CD4-positive, alpha-beta T cell (primary cell): ENCODE measurements at regions not wholly inside any gene's neighbourhood (a gene's known extent, or its start where the extent isn't known, plus 50 kb on each side); places are given as distances from the start of the nearest gene placed in this dataset.
"Not testable (repeated sequence)": the region's sequence is repeated elsewhere in the genome, so short reads cannot be mapped to it uniquely, and the experiment has no call there.

Experiments
- ATAC-seq: fragments of 200-7000 bp; cut with Tn5 transposase; one replicate; pipeline ENCODE4 v1.10.0; 2022; ENCODE audit warnings: mild to moderate bottlenecking; ENCODE audit not compliant: poor library complexity
- CTCF ChIA-PET: fragments of 350-600 bp; sonication (Branson Sonifier 250); formaldehyde crosslinking; loops from one replicate; lab custom pipeline; 2021; ENCODE audit warnings: antibody characterized with exemption, inconsistent platforms; lab: Charles Lee
- POLR2A ChIA-PET: fragments of 350-600 bp; sonication (Branson Sonifier 250); formaldehyde crosslinking; loops from one replicate; lab custom pipeline; 2021; ENCODE audit warnings: antibody characterized with exemption, inconsistent platforms; lab: Charles Lee
- DNase-seq, 14 experiments: peaks; one replicate each; pipeline ENCODE4 v3.0.0-alpha.2; 2013 to 2020; ENCODE audit warnings: mixed read lengths in 2 of 14
- H3K27ac ChIP-seq, 2 donors: one replicate each; pipeline versions ENCODE4 v1.5.1 to v1.7.0; 2013; ENCODE audit warnings: low read length in 2 of 2, low read depth in 1 of 2, mild to moderate bottlenecking in 1 of 2
- H3K27me3 ChIP-seq, 2 experiments: 1 replicate in 1 of 2; 2 replicates in 1 of 2; pipeline versions ENCODE4 v1.6.1 to v1.7.0; 2013; ENCODE audit warnings: low read length in 2 of 2, control low read depth in 1 of 2, mild to moderate bottlenecking in 1 of 2, moderate library complexity in 1 of 2; ENCODE audit not compliant: insufficient read depth in 2 of 2, control insufficient read depth in 1 of 2
- H3K36me3 ChIP-seq: one replicate; pipeline ENCODE4 v1.6.1; 2013; ENCODE audit warnings: low read length, control low read depth; ENCODE audit not compliant: insufficient read depth
- H3K4me1 ChIP-seq: one replicate; pipeline ENCODE4 v1.6.1; 2013; ENCODE audit warnings: low read length, control low read depth; ENCODE audit not compliant: insufficient read depth
- H3K4me3 ChIP-seq: one replicate; pipeline ENCODE4 v1.5.1; 2013; ENCODE audit warnings: mild to moderate bottlenecking, low read length, moderate library complexity
- H3K9me3 ChIP-seq, 2 experiments: 1 replicate in 1 of 2; 2 replicates in 1 of 2; pipeline versions ENCODE4 v1.6.1 to v1.7.0; 2013; ENCODE audit warnings: low read length in 2 of 2, mild to moderate bottlenecking in 2 of 2, control low read depth in 1 of 2, moderate library complexity in 1 of 2; ENCODE audit not compliant: control insufficient read depth in 1 of 2, insufficient read depth in 1 of 2
- H3K27ac Mint-ChIP-seq: one replicate; pipeline ENCODE4 v1.8.0; 2020; ENCODE audit warnings: mixed read lengths
- H3K27me3 Mint-ChIP-seq: one replicate; pipeline ENCODE4 v1.8.0; 2021; ENCODE audit warnings: mixed read lengths
- H3K36me3 Mint-ChIP-seq: one replicate; pipeline ENCODE4 v1.8.0; 2021; ENCODE audit warnings: low read depth, mixed read lengths
- H3K4me1 Mint-ChIP-seq: one replicate; pipeline ENCODE4 v1.8.0; 2021; ENCODE audit warnings: low read depth, mixed read lengths
- H3K4me3 Mint-ChIP-seq: one replicate; pipeline ENCODE4 v1.8.0; 2020; ENCODE audit warnings: mild to moderate bottlenecking, mixed read lengths
- H3K9me3 Mint-ChIP-seq: one replicate; pipeline ENCODE4 v1.8.0; 2020; ENCODE audit warnings: mixed read lengths
- CTCF ChIP-seq: fragments of 200-600 bp; IDR thresholded peaks from one replicate; pipeline ENCODE4 v1.8.0; 2022; ENCODE audit warnings: antibody characterized with exemption, mild to moderate bottlenecking
- intact Hi-C, 2 experiments: fragments of 100-400 bp; cut with DNase I in 1 of 2; cut with micrococcal nuclease in 1 of 2; formaldehyde crosslinking; loops; one replicate each; pipeline versions ENCODE4 v1.15.1 to v1.9.0; 2023 to 2025; cut with DNase I, micrococcal nuclease

- Mint-ChIP-seq H3K27ac (no peak overlapping the region), H3K9me3 (peaks cover 9% of the 10 kb centered on the region), H3K36me3 (no peaks in the 10 kb centered on the region), H3K4me1 (no peaks in the 10 kb centered on the region), H3K27me3 (peaks cover 47% of the 10 kb centered on the region), H3K4me3 (no peak overlapping the region)
- TF ChIP-seq CTCF = no peak
- H3K4me1 ChIP-seq = no peaks in the 10 kb centered on the region
- DNase-seq (no peak), ATAC-seq (no peak)
- H3K9me3 ChIP-seq = no peaks in the 10 kb centered on the region
- ChIA-PET CTCF (no interaction called here), POLR2A (no interaction called here)
- no peak overlapping the region for H3K4me3 ChIP-seq
- peaks cover 6 to 8% of the 10 kb centered on the region in 2 experiments for H3K27me3 ChIP-seq
- intact Hi-C loops = no loop called here
- H3K27ac ChIP-seq = no peak overlapping the region
- no peaks in the 10 kb centered on the region for H3K36me3 ChIP-seq
These were observed 152.7 kb upstream of the POC5 start for GRCh38 chr5:75869891-75870290.

- H3K4me3 Mint-ChIP-seq = no peak overlapping the region
- intact Hi-C loops = no loop called here
- Histone ChIP-seq H3K27me3 (peaks cover 3 to 13% of the 10 kb centered on the region in 2 experiments), H3K36me3 (no peaks in the 10 kb centered on the region), H3K4me1 (no peaks in the 10 kb centered on the region), H3K9me3 (no peaks in the 10 kb centered on the region), H3K4me3 (no peak overlapping the region), H3K27ac (no peak overlapping the region)
- peaks cover 47% of the 10 kb centered on the region for H3K27me3 Mint-ChIP-seq
- ChIA-PET POLR2A (no interaction called here), CTCF (no interaction called here)
- H3K27ac Mint-ChIP-seq = no peak overlapping the region
- no peaks in the 10 kb centered on the region for H3K36me3 Mint-ChIP-seq
- TF ChIP-seq CTCF = no peak
- H3K4me1 Mint-ChIP-seq = no peaks in the 10 kb centered on the region
- peaks cover 2% of the 10 kb centered on the region for H3K9me3 Mint-ChIP-seq
- DNase-seq (no peak), ATAC-seq (no peak)
These were observed 145.6 kb upstream of the POC5 start for GRCh38 chr5:75862872-75863271.

GRCh38 chr5:75859621-75860020 is 142.4 kb upstream of the POC5 start:
- CTCF ChIA-PET, H3K36me3 ChIP-seq, H3K27me3 ChIP-seq, H3K36me3 Mint-ChIP-seq, POLR2A ChIA-PET, intact Hi-C loops, DNase-seq, H3K4me1 ChIP-seq, H3K27ac ChIP-seq, H3K4me1 Mint-ChIP-seq, H3K27ac Mint-ChIP-seq, H3K4me3 ChIP-seq, H3K9me3 Mint-ChIP-seq, H3K4me3 Mint-ChIP-seq, ATAC-seq, H3K9me3 ChIP-seq: not testable (repeated sequence)
- H3K27me3 Mint-ChIP-seq = peaks cover 41% of the 10 kb centered on the region

GRCh38 chr5:75856056-75856455 is 138.8 kb upstream of the POC5 start:
- Histone ChIP-seq H3K27me3 (no peaks in the 10 kb centered on the region), H3K27ac (no peak overlapping the region), H3K4me3 (no peak overlapping the region), H3K9me3 (peaks cover 0 to 3% of the 10 kb centered on the region in 2 experiments), H3K4me1 (no peaks in the 10 kb centered on the region), H3K36me3 (no peaks in the 10 kb centered on the region)
- ChIA-PET POLR2A (no interaction called here), CTCF (no interaction called here)
- no peak for TF ChIP-seq CTCF
- ATAC-seq (no peak), DNase-seq (no peak)
- intact Hi-C loops = no loop called here
- Mint-ChIP-seq H3K36me3 (no peaks in the 10 kb centered on the region), H3K4me1 (no peaks in the 10 kb centered on the region), H3K27me3 (peaks cover 28% of the 10 kb centered on the region), H3K27ac (no peak overlapping the region), H3K9me3 (peaks cover 2% of the 10 kb centered on the region), H3K4me3 (no peak overlapping the region)
